ENCODE measurements at regions not wholly inside any gene's neighbourhood (a gene's known extent, or its start where the extent isn't known, plus 50 kb on each side); places are given as distances from the start of the nearest gene placed in this dataset.

DNA sequence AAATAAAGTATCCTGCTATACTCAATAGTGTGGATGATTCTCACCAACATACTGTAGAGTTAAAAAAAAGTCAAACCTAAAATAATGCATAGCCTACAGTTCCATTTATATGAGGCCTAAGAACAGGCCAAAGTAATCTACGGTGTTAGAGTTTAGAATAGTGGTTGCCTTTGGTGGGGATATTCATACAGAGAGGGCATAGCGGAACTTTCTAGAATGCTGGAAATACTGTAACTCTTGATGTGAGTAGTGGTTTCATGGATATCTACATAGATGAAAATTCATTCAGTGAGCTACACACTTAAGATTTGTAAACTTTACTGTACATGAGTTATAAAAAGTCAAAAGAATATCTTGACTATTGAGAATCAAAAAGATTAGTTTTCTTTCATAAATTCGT is 349.9 kb upstream of the NFE2L3 start:
- no peak for DNase-seq (ENCODE audit: low spot score)
- H3K36me3 Mint-ChIP-seq (ENCODE audit: low read depth) = no peaks in the 10 kb centered on the region
- H3K4me3 Mint-ChIP-seq = no peak overlapping the region
- intact Hi-C loops (cut with micrococcal nuclease) = loop anchor here (2.0 kb wide), 1 partner anchor 61 kb away; no protein-coding TSS in a partner anchor
- no peaks in the 10 kb centered on the region for H3K4me1 Mint-ChIP-seq (ENCODE audit: low read depth)
- peaks cover 6% of the 10 kb centered on the region for H3K27me3 Mint-ChIP-seq (ENCODE audit: insufficient read depth)
- no peak overlapping the region for H3K27ac Mint-ChIP-seq
- no peaks in the 10 kb centered on the region for H3K9me3 Mint-ChIP-seq

DNA sequence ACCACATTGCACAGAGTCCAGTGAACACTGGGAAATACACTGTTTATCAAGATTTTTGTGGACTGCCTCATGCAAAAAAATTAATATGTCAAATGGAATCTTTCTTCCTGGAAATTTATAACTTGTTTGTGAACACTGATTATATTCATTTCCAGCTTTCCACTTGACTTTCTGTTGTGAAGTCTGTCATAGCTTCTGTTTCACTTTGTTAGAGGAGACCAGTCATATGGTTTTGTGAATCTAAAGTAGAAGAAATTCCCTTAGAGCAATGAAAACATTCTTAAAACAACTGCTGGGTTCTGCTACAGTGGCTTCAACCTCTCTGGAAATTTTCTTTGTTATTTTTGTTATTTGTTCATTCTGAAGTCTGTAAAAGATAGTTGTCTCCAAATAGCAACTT is 349.5 kb upstream of the NFE2L3 start:
- Mint-ChIP-seq H3K9me3 (no peaks in the 10 kb centered on the region), H3K4me3 (no peak overlapping the region), H3K36me3 (ENCODE audit: low read depth) (no peaks in the 10 kb centered on the region), H3K4me1 (ENCODE audit: low read depth) (no peaks in the 10 kb centered on the region), H3K27ac (peak overlapping the region; percentile 23), H3K27me3 (ENCODE audit: insufficient read depth) (peaks cover 6% of the 10 kb centered on the region)
- no peak for DNase-seq (ENCODE audit: low spot score)
- intact Hi-C loops (cut with micrococcal nuclease) = loop anchor here (2.0 kb wide), 1 partner anchor 60 kb away; no protein-coding TSS in a partner anchor

DNA sequence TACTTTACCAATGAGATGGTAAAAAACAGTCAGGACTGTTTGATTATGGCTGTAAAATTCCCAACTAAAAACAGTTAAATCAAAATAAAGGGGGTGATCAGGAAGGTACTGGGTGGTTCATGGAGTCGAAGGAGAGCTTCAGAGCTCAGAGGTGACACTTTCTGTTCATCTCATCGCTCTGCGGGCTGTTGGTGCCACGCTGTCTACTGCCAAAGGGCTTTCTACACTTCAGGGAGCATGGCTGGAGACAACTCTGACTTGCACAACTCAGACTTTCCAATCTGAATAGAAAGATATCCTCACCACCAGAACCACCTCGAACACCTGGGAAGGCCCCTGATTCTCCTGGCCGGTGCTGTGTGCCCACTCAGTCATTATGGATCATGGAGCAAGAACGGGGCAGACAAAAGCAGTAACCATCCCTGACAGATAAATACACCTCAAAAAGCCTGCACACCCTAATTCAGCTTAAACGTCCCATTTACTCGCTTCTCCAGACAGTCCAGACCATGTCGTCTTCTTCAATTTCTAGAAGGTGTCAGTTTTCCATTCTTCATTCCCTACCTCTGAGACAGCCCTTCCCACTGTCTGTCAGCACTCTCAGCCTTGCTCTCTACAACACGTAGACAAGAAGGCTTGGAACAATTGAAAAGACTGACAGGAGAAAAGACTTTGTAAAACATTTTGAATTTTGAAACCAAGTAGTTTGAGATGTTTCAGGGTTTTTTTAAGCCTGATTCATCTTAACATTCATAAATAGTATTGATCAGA is 348.7 kb upstream of the NFE2L3 start:
- Mint-ChIP-seq H3K27me3 (ENCODE audit: insufficient read depth) (peaks cover 6% of the 10 kb centered on the region), H3K9me3 (no peaks in the 10 kb centered on the region), H3K4me3 (no peak overlapping the region), H3K27ac (no peak overlapping the region), H3K4me1 (ENCODE audit: low read depth) (no peaks in the 10 kb centered on the region), H3K36me3 (ENCODE audit: low read depth) (no peaks in the 10 kb centered on the region)
- intact Hi-C loops (cut with micrococcal nuclease) = loop anchor here (2.0 kb wide), 1 partner anchor 59 kb away; no protein-coding TSS in a partner anchor
- no peak for DNase-seq (ENCODE audit: low spot score)

DNA sequence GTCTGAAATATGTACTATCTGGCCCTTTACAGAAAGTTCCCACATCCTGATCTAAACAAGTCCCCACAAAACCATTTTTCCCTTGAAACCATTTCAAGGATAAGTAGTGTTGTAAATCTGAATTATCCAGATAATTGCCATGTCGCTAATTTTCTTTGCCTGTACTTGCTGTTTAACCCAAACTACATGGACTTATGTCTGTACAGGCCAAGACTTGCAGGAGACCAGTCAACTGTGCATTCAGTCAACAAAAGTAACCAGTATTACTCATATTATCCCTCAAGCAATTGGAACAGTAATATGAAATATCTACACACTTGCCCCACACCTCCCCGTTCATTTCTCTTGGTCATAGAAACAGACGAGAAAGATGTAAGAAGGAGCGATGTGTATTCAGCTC is 347.8 kb upstream of the NFE2L3 start:
- H3K4me3 Mint-ChIP-seq = no peak overlapping the region

DNA sequence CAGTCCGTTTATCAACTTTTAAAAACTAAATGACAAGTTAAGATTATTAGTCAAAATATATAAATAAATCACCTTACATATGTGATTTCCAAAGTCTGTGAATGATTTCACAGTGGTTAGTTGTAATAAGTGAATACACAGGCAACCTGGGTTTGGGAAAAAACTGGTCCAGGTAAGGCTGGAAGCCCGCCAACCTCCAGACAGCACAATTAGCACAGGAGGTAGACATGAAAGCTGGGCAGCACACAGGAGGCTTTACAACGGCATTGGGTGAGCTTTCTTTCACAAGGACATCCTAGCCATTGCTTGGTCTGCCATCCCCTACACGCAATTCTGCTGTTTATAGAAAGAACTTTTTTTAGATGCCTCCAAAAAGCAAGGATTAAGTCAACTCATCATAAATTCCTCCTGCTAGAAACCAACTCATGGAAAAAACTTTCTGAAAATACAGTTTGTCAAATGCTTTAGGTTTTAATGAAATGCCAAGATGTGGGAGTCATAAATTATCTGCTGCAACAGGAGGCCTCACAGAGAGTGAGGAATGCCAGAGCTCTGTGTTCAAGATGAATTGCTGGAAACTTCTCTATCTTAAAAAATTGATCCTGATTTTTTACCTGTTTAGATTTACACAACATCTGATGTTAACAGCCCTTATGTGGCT is 346.8 kb upstream of the NFE2L3 start:
- Mint-ChIP-seq H3K9me3 (no peaks in the 10 kb centered on the region), H3K4me3 (no peak overlapping the region), H3K27me3 (ENCODE audit: insufficient read depth) (peaks cover 2% of the 10 kb centered on the region), H3K4me1 (ENCODE audit: low read depth) (no peaks in the 10 kb centered on the region), H3K36me3 (ENCODE audit: low read depth) (no peaks in the 10 kb centered on the region), H3K27ac (no peak overlapping the region)
- DNase-seq (ENCODE audit: low spot score) = no peak
- intact Hi-C loops (cut with micrococcal nuclease) = no loop called here

More for the DNA sequence above, 347.8 kb upstream of the NFE2L3 start:
- intact Hi-C loops (cut with micrococcal nuclease) = no loop called here
- Mint-ChIP-seq H3K27ac (no peak overlapping the region), H3K4me1 (ENCODE audit: low read depth) (no peaks in the 10 kb centered on the region), H3K9me3 (no peaks in the 10 kb centered on the region), H3K27me3 (ENCODE audit: insufficient read depth) (peaks cover 3% of the 10 kb centered on the region), H3K36me3 (ENCODE audit: low read depth) (no peaks in the 10 kb centered on the region)
- DNase-seq (ENCODE audit: low spot score) = no peak

DNA sequence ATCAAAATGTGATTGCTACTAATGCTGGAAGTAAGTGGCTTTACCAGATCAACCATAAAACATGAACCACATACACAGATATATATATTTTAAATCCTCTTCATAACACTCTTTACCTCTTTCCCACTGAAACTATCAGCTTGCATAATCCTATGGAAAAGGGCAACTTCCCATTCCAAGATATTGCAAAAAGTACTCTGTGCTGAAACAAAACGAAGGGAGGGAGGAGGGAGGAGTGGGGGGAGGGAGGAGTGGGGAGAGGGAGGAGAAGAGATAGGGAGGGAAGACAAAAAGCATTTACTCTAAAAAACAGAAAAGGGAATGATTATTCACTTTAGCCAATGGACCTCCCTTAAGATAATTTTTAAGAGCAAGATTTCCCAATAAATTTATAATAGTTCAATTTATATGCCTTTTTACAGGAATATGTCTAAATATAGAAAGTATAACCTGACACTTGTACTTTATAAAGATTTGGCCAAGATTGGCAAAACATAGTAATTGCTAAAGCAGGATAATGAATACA is 344.8 kb upstream of the NFE2L3 start:
- no peaks in the 10 kb centered on the region for H3K9me3 Mint-ChIP-seq
- DNase-seq (ENCODE audit: low spot score) = no peak
- H3K4me3 Mint-ChIP-seq = no peak overlapping the region
- no peak overlapping the region for H3K27ac Mint-ChIP-seq
- peaks cover 2% of the 10 kb centered on the region for H3K27me3 Mint-ChIP-seq (ENCODE audit: insufficient read depth)
- no peaks in the 10 kb centered on the region for H3K4me1 Mint-ChIP-seq (ENCODE audit: low read depth)
- intact Hi-C loops (cut with micrococcal nuclease) = no loop called here
- H3K36me3 Mint-ChIP-seq (ENCODE audit: low read depth) = no peaks in the 10 kb centered on the region

DNA sequence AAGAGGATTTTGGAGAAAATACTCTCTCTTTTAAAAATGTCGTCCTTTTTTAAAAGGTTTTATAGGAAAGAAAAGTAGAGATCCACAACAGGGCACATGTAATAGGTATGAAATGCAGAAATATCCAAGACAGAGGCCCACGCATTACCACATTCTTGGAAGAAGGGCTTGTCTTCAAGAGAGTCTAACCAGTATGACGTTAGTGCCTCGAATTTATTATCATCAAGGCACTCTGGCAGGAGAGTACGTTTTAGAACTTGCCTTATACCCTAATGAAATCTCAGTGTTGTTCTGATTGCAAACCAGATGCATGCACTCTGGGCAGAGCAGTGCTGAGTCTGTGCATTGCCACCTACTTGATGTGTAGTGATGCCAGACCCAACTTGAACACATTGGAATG is 342.6 kb upstream of the NFE2L3 start:
- intact Hi-C loops (cut with micrococcal nuclease) = no loop called here
- H3K27ac Mint-ChIP-seq = no peak overlapping the region
- H3K4me1 Mint-ChIP-seq (ENCODE audit: low read depth) = no peaks in the 10 kb centered on the region
- peaks cover 2% of the 10 kb centered on the region for H3K27me3 Mint-ChIP-seq (ENCODE audit: insufficient read depth)
- no peaks in the 10 kb centered on the region for H3K36me3 Mint-ChIP-seq (ENCODE audit: low read depth)
- no peak overlapping the region for H3K4me3 Mint-ChIP-seq
- H3K9me3 Mint-ChIP-seq = no peaks in the 10 kb centered on the region
- no peak for DNase-seq (ENCODE audit: low spot score)

DNA sequence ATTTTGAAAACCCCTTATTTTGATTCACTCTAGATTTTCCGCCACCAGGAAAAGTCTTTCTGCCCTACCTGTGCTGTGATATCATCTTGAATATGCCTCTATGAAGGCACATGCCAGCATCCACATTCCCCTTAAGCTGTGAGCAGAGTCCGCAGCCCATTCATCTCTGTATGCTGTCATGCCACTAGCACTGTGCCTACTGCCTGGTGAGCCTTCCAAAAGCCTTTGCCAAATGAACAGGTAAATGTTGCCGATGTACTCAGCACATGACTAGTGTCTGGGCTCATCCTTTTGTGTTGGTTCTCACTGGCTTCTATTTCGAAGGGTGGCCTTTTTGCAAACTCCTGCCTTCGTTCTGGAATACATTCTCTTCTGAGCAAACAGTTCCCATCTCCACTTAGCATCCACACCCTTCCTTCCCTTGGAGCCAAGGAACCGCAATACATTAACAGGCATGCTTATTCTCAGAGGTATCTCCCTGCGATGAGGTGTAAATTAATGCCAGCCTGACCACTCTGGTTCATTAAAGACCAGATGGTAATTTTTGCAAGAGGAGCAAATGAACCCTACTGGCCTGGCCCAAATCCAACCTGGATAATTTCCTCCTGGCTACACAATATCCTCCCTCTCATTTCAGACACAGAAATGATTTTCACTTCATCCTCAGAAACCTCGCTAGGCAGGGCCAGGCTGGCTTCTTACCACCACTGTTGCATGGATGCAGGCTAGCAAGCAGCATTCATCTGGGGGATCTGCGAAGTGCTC is 339.7 kb upstream of the NFE2L3 start:
- Mint-ChIP-seq H3K36me3 (ENCODE audit: low read depth) (no peaks in the 10 kb centered on the region), H3K9me3 (no peaks in the 10 kb centered on the region), H3K27me3 (ENCODE audit: insufficient read depth) (no peaks in the 10 kb centered on the region), H3K27ac (no peak overlapping the region), H3K4me3 (no peak overlapping the region), H3K4me1 (ENCODE audit: low read depth) (no peaks in the 10 kb centered on the region)
- no peak for DNase-seq (ENCODE audit: low spot score)
- intact Hi-C loops (cut with micrococcal nuclease) = no loop called here

DNA sequence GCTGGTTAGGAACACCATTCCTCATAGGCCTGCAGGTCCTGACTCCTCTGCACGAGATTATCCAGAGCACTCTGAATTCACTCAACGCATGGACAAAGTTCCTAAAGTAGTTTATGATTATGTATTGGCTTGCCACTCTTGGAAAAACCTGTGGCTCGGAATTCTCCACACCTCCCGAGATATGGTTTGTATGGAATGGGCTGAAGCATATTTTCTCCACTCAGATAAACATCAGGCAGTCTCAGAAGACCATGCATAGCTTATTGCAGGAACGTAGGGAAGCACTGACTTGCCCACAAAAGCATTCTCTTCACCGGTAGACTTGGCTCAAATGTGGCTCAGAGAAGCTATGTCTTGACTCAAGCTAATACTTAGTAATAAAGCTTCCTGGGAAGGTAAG is 338.6 kb upstream of the NFE2L3 start:
- Mint-ChIP-seq H3K27ac (no peak overlapping the region), H3K36me3 (ENCODE audit: low read depth) (no peaks in the 10 kb centered on the region), H3K4me3 (no peak overlapping the region), H3K4me1 (ENCODE audit: low read depth) (no peaks in the 10 kb centered on the region), H3K9me3 (no peaks in the 10 kb centered on the region), H3K27me3 (ENCODE audit: insufficient read depth) (no peaks in the 10 kb centered on the region)
- DNase-seq (ENCODE audit: low spot score) = no peak
- intact Hi-C loops (cut with micrococcal nuclease) = no loop called here

DNA sequence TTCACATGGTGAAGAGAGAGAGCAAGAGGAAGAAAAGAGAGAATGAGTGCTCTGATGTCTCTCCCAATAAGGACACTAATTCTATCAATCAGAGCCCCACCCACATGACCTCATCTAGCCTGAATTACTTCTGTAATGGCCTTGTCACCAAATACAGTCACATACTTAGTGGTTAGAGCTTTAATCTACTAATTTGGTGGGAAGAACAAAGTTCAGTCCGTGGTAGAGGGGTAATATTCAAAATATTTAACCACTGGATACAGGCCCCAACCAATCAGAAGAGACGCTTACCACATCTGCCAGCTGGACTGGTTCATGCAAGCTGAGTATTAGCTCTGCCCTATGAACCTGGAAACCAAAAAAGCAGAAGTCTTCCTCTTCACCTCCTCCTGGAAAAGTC is 336.3 kb upstream of the NFE2L3 start:
- intact Hi-C loops (cut with micrococcal nuclease) = no loop called here
- Mint-ChIP-seq H3K36me3 (ENCODE audit: low read depth) (no peaks in the 10 kb centered on the region), H3K4me1 (ENCODE audit: low read depth) (no peaks in the 10 kb centered on the region), H3K27me3 (ENCODE audit: insufficient read depth) (no peaks in the 10 kb centered on the region), H3K27ac (no peak overlapping the region), H3K4me3 (no peak overlapping the region), H3K9me3 (no peaks in the 10 kb centered on the region)
- no peak for DNase-seq (ENCODE audit: low spot score)

DNA sequence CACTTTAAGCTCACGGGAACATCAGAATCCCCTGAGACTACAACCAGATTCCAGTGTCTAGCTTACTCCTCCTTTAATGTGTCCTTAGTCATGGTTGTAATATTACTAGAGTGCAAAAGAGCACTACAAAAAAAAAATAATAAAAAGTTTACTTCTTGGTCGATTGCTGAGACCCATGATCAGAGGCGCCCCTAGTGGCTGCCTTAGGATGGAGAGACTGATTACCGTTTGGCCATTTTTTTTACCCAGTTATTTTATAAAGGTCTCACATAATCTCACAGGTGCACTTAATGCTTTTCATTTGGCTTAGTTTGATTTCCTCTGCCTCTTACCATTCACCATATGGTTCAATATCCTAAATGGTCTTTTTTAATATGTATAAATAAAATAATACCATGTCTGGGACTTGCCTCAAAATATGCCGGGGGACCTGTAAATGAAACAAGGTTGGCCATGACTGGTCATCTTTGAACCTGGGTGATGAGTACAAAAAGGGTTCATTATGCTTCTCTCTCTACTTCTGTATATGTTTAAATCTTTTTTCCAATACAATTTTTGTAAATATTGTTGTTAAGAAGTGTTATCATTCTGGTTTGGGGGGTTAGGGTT is 331.5 kb upstream of the NFE2L3 start:
- H3K9me3 Mint-ChIP-seq = no peaks in the 10 kb centered on the region

DNA sequence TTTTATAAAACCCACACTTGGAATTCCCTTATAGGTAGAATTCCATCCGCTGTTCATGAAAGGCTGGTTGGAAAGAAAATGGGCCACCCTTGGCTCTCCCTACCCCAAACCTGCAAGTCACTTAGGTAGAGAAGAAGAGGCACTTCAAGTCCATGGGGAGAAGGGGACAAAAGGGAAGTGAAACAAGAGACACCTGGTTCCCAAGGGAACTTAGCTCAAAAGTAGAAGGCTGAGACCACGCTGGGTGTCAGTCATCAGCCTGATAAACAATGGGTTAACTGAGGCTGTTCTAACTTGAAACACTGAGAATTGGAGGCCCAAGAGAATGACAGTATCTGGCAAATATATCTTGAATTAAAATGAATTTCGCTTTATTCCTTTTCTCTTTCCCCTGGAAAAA is 330.8 kb upstream of the NFE2L3 start:
- no peaks in the 10 kb centered on the region for H3K36me3 Mint-ChIP-seq (ENCODE audit: low read depth)
- no peak overlapping the region for H3K4me3 Mint-ChIP-seq
- intact Hi-C loops (cut with micrococcal nuclease) = no loop called here
- H3K27ac Mint-ChIP-seq = no peak overlapping the region
- no peaks in the 10 kb centered on the region for H3K4me1 Mint-ChIP-seq (ENCODE audit: low read depth)
- no peak for DNase-seq (ENCODE audit: low spot score)
- H3K9me3 Mint-ChIP-seq = no peaks in the 10 kb centered on the region
- H3K27me3 Mint-ChIP-seq (ENCODE audit: insufficient read depth) = peaks cover 4% of the 10 kb centered on the region

More for the DNA sequence above, 331.5 kb upstream of the NFE2L3 start:
- peaks cover 4% of the 10 kb centered on the region for H3K27me3 Mint-ChIP-seq (ENCODE audit: insufficient read depth)
- no peak overlapping the region for H3K27ac Mint-ChIP-seq
- no peak overlapping the region for H3K4me3 Mint-ChIP-seq
- intact Hi-C loops (cut with micrococcal nuclease) = no loop called here
- no peaks in the 10 kb centered on the region for H3K36me3 Mint-ChIP-seq (ENCODE audit: low read depth)
- no peak for DNase-seq (ENCODE audit: low spot score)
- no peaks in the 10 kb centered on the region for H3K4me1 Mint-ChIP-seq (ENCODE audit: low read depth)
